ENCODE measurements at regions not wholly inside any gene's neighbourhood (a gene's known extent, or its start where the extent isn't known, plus 50 kb on each side); places are given as distances from the start of the nearest gene placed in this dataset.

- Histone ChIP-seq H3K4me1 (ENCODE audit: control insufficient read depth, insufficient read depth, low read length) (no peaks in the 10 kb centered on the region), H3K4me3 (ENCODE audit: low read length) (no peak overlapping the region), H3K27me3 (ENCODE audit: control insufficient read depth, insufficient read depth, low read length) (no peaks in the 10 kb centered on the region), H3K36me3 (ENCODE audit: control insufficient read depth, insufficient read depth, low read length) (no peaks in the 10 kb centered on the region), H3K9ac (ENCODE audit: low read length) (no peak overlapping the region), H3K9me3 (ENCODE audit: control insufficient read depth, low read length) (no peaks in the 10 kb centered on the region)
Measured at GRCh38 chr17:70544317-70544716, 375.0 kb downstream of the KCNJ2 start.

- H3K9me3 ChIP-seq (ENCODE audit: control insufficient read depth, low read length) = no peaks in the 10 kb centered on the region
- no peak overlapping the region for H3K4me3 ChIP-seq (ENCODE audit: low read length)
- H3K36me3 ChIP-seq (ENCODE audit: control insufficient read depth, insufficient read depth, low read length) = no peaks in the 10 kb centered on the region
- no peaks in the 10 kb centered on the region for H3K4me1 ChIP-seq (ENCODE audit: control insufficient read depth, insufficient read depth, low read length)
- peaks cover 2% of the 10 kb centered on the region for H3K27me3 ChIP-seq (ENCODE audit: control insufficient read depth, insufficient read depth, low read length)
- no peak overlapping the region for H3K9ac ChIP-seq (ENCODE audit: low read length)
Measured at GRCh38 chr17:70552230-70552981, 383.1 kb downstream of the KCNJ2 start.

GRCh38 chr17:70552982-70553334 lies 383.6 kb downstream of the KCNJ2 start:
- H3K4me1 ChIP-seq (ENCODE audit: control insufficient read depth, insufficient read depth, low read length) = no peaks in the 10 kb centered on the region
- no peaks in the 10 kb centered on the region for H3K9me3 ChIP-seq (ENCODE audit: control insufficient read depth, low read length)
- peaks cover 2% of the 10 kb centered on the region for H3K27me3 ChIP-seq (ENCODE audit: control insufficient read depth, insufficient read depth, low read length)
- no peaks in the 10 kb centered on the region for H3K36me3 ChIP-seq (ENCODE audit: control insufficient read depth, insufficient read depth, low read length)
- H3K4me3 ChIP-seq (ENCODE audit: low read length) = no peak overlapping the region
- H3K9ac ChIP-seq (ENCODE audit: low read length) = no peak overlapping the region

- no peaks in the 10 kb centered on the region for H3K4me1 ChIP-seq (ENCODE audit: control insufficient read depth, insufficient read depth, low read length)
- no peak overlapping the region for H3K4me3 ChIP-seq (ENCODE audit: low read length)
- H3K27me3 ChIP-seq (ENCODE audit: control insufficient read depth, insufficient read depth, low read length) = peaks cover 2% of the 10 kb centered on the region
- H3K9ac ChIP-seq (ENCODE audit: low read length) = no peak overlapping the region
- H3K9me3 ChIP-seq (ENCODE audit: control insufficient read depth, low read length) = no peaks in the 10 kb centered on the region
- H3K36me3 ChIP-seq (ENCODE audit: control insufficient read depth, insufficient read depth, low read length) = no peaks in the 10 kb centered on the region
Measured at GRCh38 chr17:70555723-70556122, 386.4 kb downstream of the KCNJ2 start.

GRCh38 chr17:70558821-70559220 lies 389.5 kb downstream of the KCNJ2 start:
- no peak overlapping the region for H3K4me3 ChIP-seq (ENCODE audit: low read length)
- no peak overlapping the region for H3K9ac ChIP-seq (ENCODE audit: low read length)
- no peaks in the 10 kb centered on the region for H3K4me1 ChIP-seq (ENCODE audit: control insufficient read depth, insufficient read depth, low read length)
- no peaks in the 10 kb centered on the region for H3K36me3 ChIP-seq (ENCODE audit: control insufficient read depth, insufficient read depth, low read length)
- H3K27me3 ChIP-seq (ENCODE audit: control insufficient read depth, insufficient read depth, low read length) = no peaks in the 10 kb centered on the region
- H3K9me3 ChIP-seq (ENCODE audit: control insufficient read depth, low read length) = no peaks in the 10 kb centered on the region

- H3K27me3 ChIP-seq (ENCODE audit: control insufficient read depth, insufficient read depth, low read length) = no peaks in the 10 kb centered on the region
- H3K4me1 ChIP-seq (ENCODE audit: control insufficient read depth, insufficient read depth, low read length) = no peaks in the 10 kb centered on the region
- no peak overlapping the region for H3K9ac ChIP-seq (ENCODE audit: low read length)
- H3K9me3 ChIP-seq (ENCODE audit: control insufficient read depth, low read length) = no peaks in the 10 kb centered on the region
- no peak overlapping the region for H3K4me3 ChIP-seq (ENCODE audit: low read length)
- no peaks in the 10 kb centered on the region for H3K36me3 ChIP-seq (ENCODE audit: control insufficient read depth, insufficient read depth, low read length)
Measured at GRCh38 chr17:70560471-70560870, 391.1 kb downstream of the KCNJ2 start.

- Histone ChIP-seq H3K4me3 (ENCODE audit: low read length) (no peak overlapping the region), H3K36me3 (ENCODE audit: control insufficient read depth, insufficient read depth, low read length) (no peaks in the 10 kb centered on the region), H3K4me1 (ENCODE audit: control insufficient read depth, insufficient read depth, low read length) (no peaks in the 10 kb centered on the region), H3K9ac (ENCODE audit: low read length) (no peak overlapping the region), H3K9me3 (ENCODE audit: control insufficient read depth, low read length) (no peaks in the 10 kb centered on the region), H3K27me3 (ENCODE audit: control insufficient read depth, insufficient read depth, low read length) (no peaks in the 10 kb centered on the region)
Measured at GRCh38 chr17:70562137-70562536, 392.8 kb downstream of the KCNJ2 start.

- Histone ChIP-seq H3K9ac (ENCODE audit: low read length) (no peak overlapping the region), H3K4me1 (ENCODE audit: control insufficient read depth, insufficient read depth, low read length) (no peaks in the 10 kb centered on the region), H3K4me3 (ENCODE audit: low read length) (no peak overlapping the region), H3K27me3 (ENCODE audit: control insufficient read depth, insufficient read depth, low read length) (no peaks in the 10 kb centered on the region), H3K36me3 (ENCODE audit: control insufficient read depth, insufficient read depth, low read length) (no peaks in the 10 kb centered on the region), H3K9me3 (ENCODE audit: control insufficient read depth, low read length) (no peaks in the 10 kb centered on the region)
Measured at GRCh38 chr17:70563281-70563820, 394.0 kb downstream of the KCNJ2 start.

- no peak overlapping the region for H3K9ac ChIP-seq (ENCODE audit: low read length)
- no peaks in the 10 kb centered on the region for H3K4me1 ChIP-seq (ENCODE audit: control insufficient read depth, insufficient read depth, low read length)
- no peaks in the 10 kb centered on the region for H3K36me3 ChIP-seq (ENCODE audit: control insufficient read depth, insufficient read depth, low read length)
- H3K27me3 ChIP-seq (ENCODE audit: control insufficient read depth, insufficient read depth, low read length) = no peaks in the 10 kb centered on the region
- no peak overlapping the region for H3K4me3 ChIP-seq (ENCODE audit: low read length)
- no peaks in the 10 kb centered on the region for H3K9me3 ChIP-seq (ENCODE audit: control insufficient read depth, low read length)
Measured at GRCh38 chr17:70564006-70564620, 394.8 kb downstream of the KCNJ2 start.

GRCh38 chr17:70569128-70569527 lies 399.8 kb downstream of the KCNJ2 start:
- no peak overlapping the region for H3K4me3 ChIP-seq (ENCODE audit: low read length)
- no peak overlapping the region for H3K9ac ChIP-seq (ENCODE audit: low read length)
- H3K36me3 ChIP-seq (ENCODE audit: control insufficient read depth, insufficient read depth, low read length) = no peaks in the 10 kb centered on the region
- no peaks in the 10 kb centered on the region for H3K27me3 ChIP-seq (ENCODE audit: control insufficient read depth, insufficient read depth, low read length)
- H3K9me3 ChIP-seq (ENCODE audit: control insufficient read depth, low read length) = no peaks in the 10 kb centered on the region
- H3K4me1 ChIP-seq (ENCODE audit: control insufficient read depth, insufficient read depth, low read length) = no peaks in the 10 kb centered on the region

- H3K9ac ChIP-seq (ENCODE audit: low read length) = no peak overlapping the region
- no peaks in the 10 kb centered on the region for H3K27me3 ChIP-seq (ENCODE audit: control insufficient read depth, insufficient read depth, low read length)
- no peaks in the 10 kb centered on the region for H3K9me3 ChIP-seq (ENCODE audit: control insufficient read depth, low read length)
- no peak overlapping the region for H3K4me3 ChIP-seq (ENCODE audit: low read length)
- no peaks in the 10 kb centered on the region for H3K4me1 ChIP-seq (ENCODE audit: control insufficient read depth, insufficient read depth, low read length)
- H3K36me3 ChIP-seq (ENCODE audit: control insufficient read depth, insufficient read depth, low read length) = no peaks in the 10 kb centered on the region
Measured at GRCh38 chr17:70577456-70577855, 408.1 kb downstream of the KCNJ2 start.

GRCh38 chr17:70581459-70581858 lies 412.1 kb downstream of the KCNJ2 start:
- Histone ChIP-seq H3K4me3 (ENCODE audit: low read length) (no peak overlapping the region), H3K27me3 (ENCODE audit: control insufficient read depth, insufficient read depth, low read length) (no peaks in the 10 kb centered on the region), H3K9ac (ENCODE audit: low read length) (no peak overlapping the region), H3K36me3 (ENCODE audit: control insufficient read depth, insufficient read depth, low read length) (no peaks in the 10 kb centered on the region), H3K4me1 (ENCODE audit: control insufficient read depth, insufficient read depth, low read length) (no peaks in the 10 kb centered on the region), H3K9me3 (ENCODE audit: control insufficient read depth, low read length) (no peaks in the 10 kb centered on the region)

All from mucosa of stomach (tissue), 1 donor.